Bronchial epithelial cell (primary cell): ENCODE measurements at regions not wholly inside any gene's neighbourhood (a gene's known extent, or its start where the extent isn't known, plus 50 kb on each side); places are given as distances from the start of the nearest gene placed in this dataset.
"Not testable (repeated sequence)": the region's sequence is repeated elsewhere in the genome, so short reads cannot be mapped to it uniquely, and the experiment has no call there.

Experiments
- DNase-seq: peaks from one replicate; pipeline ENCODE4 v3.0.0-alpha.2; 2010; ENCODE audit warnings: low read depth
- FAIRE-seq: peaks from 2 replicates; lab custom pipeline; 2011; peaks lifted over from hg19 to GRCh38; lab: Jason Lieb, UNC
- H3K27me3 ChIP-seq: 2 replicates; pipeline ENCODE4 v1.5.1; 2011; ENCODE audit warnings: low read length; ENCODE audit not compliant: control insufficient read depth, insufficient read depth
- H3K36me3 ChIP-seq: 2 replicates; pipeline ENCODE4 v1.5.1; 2011; ENCODE audit warnings: low read length; ENCODE audit not compliant: control insufficient read depth, insufficient read depth
- H3K4me3 ChIP-seq: 2 replicates; pipeline ENCODE4 v1.5.1; 2011; ENCODE audit warnings: mild to moderate bottlenecking, low read depth, low read length, control low read depth
- TF ChIP-seq, protein P1 (sequence below): IDR thresholded peaks from 2 replicates; pipeline ENCODE4 v1.5.1; 2011; ENCODE audit warnings: mild to moderate bottlenecking, moderate library complexity, low read length, control low read depth, inconsistent platforms; ENCODE audit not compliant: insufficient read depth, severe bottlenecking

DNA sequence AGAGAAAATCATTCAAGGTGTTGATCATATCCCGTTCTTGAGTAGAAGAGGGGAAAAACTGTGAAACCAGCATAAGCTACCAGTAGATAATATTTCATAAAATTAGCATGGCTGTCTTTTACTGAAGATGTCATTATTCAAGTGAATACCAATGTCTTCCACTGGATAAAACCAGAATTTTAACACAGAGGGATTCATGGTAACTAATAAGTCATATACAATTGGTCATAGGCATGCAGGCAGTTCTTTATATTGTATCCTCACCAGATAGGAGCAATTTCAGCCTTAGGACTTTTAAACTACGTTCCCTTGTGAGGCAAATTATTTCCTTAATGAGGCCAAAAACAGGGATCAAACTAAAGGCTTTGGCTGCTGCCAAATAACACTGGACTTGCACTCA is 202.3 kb upstream of the PITRM1 start:
- DNase-seq: no peak
- FAIRE-seq: no peak
- Histone ChIP-seq H3K4me3 (no peak overlapping the region), H3K36me3 (no peaks in the 10 kb centered on the region), H3K27me3 (peaks cover 1% of the 10 kb centered on the region)
- TF ChIP-seq, protein P1, sequence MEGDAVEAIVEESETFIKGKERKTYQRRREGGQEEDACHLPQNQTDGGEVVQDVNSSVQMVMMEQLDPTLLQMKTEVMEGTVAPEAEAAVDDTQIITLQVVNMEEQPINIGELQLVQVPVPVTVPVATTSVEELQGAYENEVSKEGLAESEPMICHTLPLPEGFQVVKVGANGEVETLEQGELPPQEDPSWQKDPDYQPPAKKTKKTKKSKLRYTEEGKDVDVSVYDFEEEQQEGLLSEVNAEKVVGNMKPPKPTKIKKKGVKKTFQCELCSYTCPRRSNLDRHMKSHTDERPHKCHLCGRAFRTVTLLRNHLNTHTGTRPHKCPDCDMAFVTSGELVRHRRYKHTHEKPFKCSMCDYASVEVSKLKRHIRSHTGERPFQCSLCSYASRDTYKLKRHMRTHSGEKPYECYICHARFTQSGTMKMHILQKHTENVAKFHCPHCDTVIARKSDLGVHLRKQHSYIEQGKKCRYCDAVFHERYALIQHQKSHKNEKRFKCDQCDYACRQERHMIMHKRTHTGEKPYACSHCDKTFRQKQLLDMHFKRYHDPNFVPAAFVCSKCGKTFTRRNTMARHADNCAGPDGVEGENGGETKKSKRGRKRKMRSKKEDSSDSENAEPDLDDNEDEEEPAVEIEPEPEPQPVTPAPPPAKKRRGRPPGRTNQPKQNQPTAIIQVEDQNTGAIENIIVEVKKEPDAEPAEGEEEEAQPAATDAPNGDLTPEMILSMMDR: no peak

DNA sequence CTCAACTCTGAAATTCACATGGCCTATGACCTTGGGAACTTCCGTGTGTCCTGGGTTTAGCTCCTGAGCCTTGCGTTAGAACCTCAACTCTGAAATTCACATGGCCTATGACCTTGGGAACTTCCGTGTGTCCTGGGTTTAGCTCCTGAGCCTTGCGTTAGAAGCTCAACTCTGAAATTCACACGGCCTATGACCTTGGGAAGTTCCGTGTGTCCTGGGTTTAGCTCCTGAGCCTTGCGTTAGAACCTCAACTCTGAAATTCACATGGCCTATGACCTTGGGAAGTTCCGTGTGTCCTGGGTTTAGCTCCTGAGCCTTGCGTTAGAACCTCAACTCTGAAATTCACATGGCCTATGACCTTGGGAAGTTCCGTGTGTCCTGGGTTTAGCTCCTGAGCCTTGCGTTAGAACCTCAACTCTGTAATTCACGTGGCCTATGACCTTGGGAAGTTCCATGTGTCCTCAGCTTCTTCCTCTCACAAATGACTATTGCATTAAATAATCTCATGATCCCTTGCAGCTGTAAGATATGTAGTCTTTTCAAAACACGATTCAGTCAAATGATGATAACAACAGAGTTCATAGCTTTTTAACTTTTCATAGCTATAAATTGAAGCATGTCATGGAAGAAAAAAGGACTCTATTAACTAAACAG is 200.9 kb upstream of the PITRM1 start:
- not testable (repeated sequence) for H3K36me3 ChIP-seq, DNase-seq, H3K4me3 ChIP-seq, H3K27me3 ChIP-seq, FAIRE-seq

DNA sequence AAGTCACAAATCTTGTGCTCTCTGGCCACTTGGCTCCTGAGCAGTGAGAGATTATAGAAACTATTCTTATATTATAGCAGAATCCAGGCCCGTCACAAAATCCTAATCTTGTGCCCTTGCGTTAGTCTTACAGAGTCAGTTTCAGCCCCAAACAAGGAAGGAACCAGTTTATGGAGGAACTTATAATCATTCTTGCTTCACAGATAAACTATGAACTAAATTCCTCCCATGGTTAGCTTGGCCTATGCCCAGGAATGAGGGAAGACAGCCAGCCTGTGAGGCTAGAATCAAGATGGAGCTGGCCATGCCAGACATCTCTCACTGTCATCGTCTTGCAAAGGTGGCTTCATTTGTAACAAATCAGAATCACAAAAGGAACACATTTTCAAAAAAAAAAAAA is 199.7 kb upstream of the PITRM1 start:
- TF ChIP-seq, protein P1: no peak
- no peak for FAIRE-seq
- Histone ChIP-seq H3K36me3 (no peaks in the 10 kb centered on the region), H3K27me3 (peaks cover 1% of the 10 kb centered on the region), H3K4me3 (no peak overlapping the region)
- no peak for DNase-seq

DNA sequence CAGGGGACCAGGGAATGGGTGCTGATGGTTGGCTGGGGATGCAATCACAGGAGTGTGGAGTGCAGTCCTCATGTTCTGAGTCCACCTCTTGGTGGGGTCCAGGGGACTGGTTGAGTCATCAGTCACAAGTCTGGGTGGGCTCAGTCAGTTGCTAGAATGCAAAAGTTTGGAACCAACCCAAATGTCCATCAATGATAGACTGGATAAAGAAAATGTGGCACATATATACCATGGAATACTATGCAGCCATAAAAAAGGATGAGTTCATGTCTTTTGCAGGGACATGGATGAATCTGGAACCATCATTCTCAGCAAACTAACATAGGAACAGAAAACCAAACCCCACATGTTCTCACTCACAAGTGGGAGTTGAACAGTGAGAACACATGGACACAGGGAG is 199.0 kb upstream of the PITRM1 start:
- DNase-seq: not testable (repeated sequence)

DNA sequence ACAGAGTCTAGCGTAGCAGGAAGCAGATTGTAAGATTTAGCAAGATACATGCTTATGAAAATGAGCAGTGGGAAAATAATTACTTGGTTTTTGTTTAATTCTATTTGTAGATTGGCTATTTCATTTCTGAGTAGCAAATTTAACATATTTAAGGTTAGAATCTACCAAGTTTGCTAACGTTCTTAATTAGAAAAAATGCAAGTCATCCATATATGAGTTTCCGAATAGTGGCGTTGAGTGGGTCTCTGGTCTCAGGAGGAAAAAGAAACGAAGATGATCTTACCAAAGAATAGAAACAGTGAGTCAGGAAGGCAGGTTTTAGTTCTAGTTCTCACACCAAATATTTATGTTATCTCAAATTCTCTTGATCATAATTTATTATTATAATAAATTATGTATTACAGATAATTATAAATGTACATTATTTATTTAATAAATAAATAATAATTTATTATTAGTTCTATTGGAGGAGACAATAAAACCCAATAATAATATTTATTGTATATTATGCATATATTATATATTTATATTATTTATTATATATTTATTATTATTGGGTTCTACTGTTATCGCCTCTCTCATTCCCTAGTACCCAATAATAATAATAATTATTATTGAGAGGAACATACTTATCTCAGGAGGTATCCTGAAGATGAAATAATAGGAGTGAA is 194.3 kb upstream of the PITRM1 start:
- Histone ChIP-seq H3K36me3 (no peaks in the 10 kb centered on the region), H3K27me3 (no peaks in the 10 kb centered on the region), H3K4me3 (no peak overlapping the region)
- DNase-seq: no peak
- TF ChIP-seq, protein P1: no peak
- FAIRE-seq: no peak

More for the DNA sequence above, 199.0 kb upstream of the PITRM1 start:
- H3K36me3 ChIP-seq, FAIRE-seq, H3K4me3 ChIP-seq, H3K27me3 ChIP-seq: not testable (repeated sequence)

DNA sequence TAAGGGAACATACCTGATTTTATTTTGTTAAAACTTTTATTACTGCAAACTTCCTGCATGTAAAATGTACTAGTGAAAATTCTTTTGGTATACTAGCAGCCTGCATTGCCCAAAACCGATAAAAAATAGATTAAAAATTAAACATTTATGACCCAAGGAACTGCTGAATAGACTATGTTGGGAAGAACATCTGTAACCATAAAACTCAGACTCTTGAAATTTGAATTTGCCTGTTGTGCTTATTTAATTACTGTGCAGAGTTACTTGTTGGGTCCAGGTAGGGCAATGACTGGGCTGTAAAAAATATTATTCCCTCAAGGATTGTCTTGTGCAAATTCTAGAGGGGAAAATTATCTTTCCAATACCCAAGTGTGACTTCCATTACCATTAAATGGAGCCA is 193.5 kb upstream of the PITRM1 start:
- Histone ChIP-seq H3K27me3 (no peaks in the 10 kb centered on the region), H3K36me3 (no peaks in the 10 kb centered on the region), H3K4me3 (no peak overlapping the region)
- TF ChIP-seq, protein P1: no peak
- DNase-seq (no peak), FAIRE-seq (no peak)
